GM12892 (cell line): ENCODE measurements at regions not wholly inside any gene's neighbourhood (a gene's known extent, or its start where the extent isn't known, plus 50 kb on each side); places are given as distances from the start of the nearest gene placed in this dataset.

ENCODE experiments used
- POLR2A ChIP-seq: IDR thresholded peaks from 2 replicates; pipeline ENCODE4 v1.6.1; 2011; ENCODE audit warnings: low read depth, low read length, control low read depth
- TAF1 ChIP-seq: IDR thresholded peaks from 2 replicates; pipeline ENCODE4 v1.6.1; 2011; ENCODE audit warnings: low read depth, mild to moderate bottlenecking, control low read depth, low read length, borderline replicate concordance

DNA sequence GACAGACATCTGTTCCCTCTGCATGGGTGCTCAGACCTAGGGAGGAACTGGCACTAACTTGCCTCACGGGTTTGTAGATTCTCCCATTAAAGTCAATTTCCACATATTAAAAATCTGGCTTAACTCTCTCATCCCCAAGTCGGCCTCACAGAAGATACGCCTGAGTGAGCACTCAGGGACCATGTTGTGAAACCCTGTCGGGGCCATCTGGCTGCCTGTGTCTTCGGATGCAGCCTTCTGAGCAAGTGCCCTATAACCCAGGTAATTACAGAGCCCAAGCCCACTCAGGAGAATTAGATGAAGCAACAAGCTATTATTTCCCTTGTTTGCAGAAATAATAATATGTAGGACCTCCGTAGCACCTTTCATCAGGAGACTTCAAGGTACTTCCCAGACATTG, 219.3 kb upstream of the GLI3 start:
- TF ChIP-seq POLR2A (no peak), TAF1 (no peak)
